DND-41 (cell line): ENCODE measurements at regions not wholly inside any gene's neighbourhood (a gene's known extent, or its start where the extent isn't known, plus 50 kb on each side); places are given as distances from the start of the nearest gene placed in this dataset.

Experiments
- CTCF ChIP-seq: IDR thresholded peaks from 2 replicates; pipeline ENCODE4 v1.5.1; 2012; ENCODE audit warnings: borderline replicate concordance, low read length, moderate library complexity, mild to moderate bottlenecking; ENCODE audit not compliant: poor library complexity, severe bottlenecking; ENCODE audit errors: extremely low read depth
- EZH2 ChIP-seq: IDR thresholded peaks from 3 replicates; pipeline ENCODE4 v1.6.1; 2012; ENCODE audit warnings: borderline replicate concordance, low read depth, mild to moderate bottlenecking, moderate library complexity, low read length, inconsistent platforms; ENCODE audit not compliant: severe bottlenecking

GRCh38 chr9:13364271-13365000 lies 84.9 kb upstream of the MPDZ start:
- TF ChIP-seq CTCF (no peak), EZH2 (no peak)
